Panc1 (cell line): ENCODE measurements at regions not wholly inside any gene's neighbourhood (a gene's known extent, or its start where the extent isn't known, plus 50 kb on each side); places are given as distances from the start of the nearest gene placed in this dataset.

Experiments used
- ATAC-seq: fragments of 200-7000 bp; cut with Tn5 transposase; 2 replicates; pipeline ENCODE4 v1.9.1; 2020; ENCODE audit warnings: mild to moderate bottlenecking, moderate library complexity
- BruUV-seq: library from RNA; stranded (reverse); fragments of 400-500 nt; replicated peaks from 2 replicates; lab custom pipeline; 2021; lab: Mats Ljungman, UMichigan
- CTCF ChIA-PET: fragments of 300-600 bp; sonication (Branson Sonifier 250); formaldehyde crosslinking; loops from one replicate; lab custom pipeline; 2022; ENCODE audit warnings: antibody characterized with exemption; lab: Charles Lee
- POLR2A ChIA-PET: fragments of 300-600 bp; sonication (Branson Sonifier 250); formaldehyde crosslinking; loops from one replicate; lab custom pipeline; 2022; ENCODE audit warnings: antibody characterized with exemption; lab: Charles Lee
- DNase-seq: peaks from one replicate; pipeline ENCODE4 v3.0.0-alpha.2; 2010; ENCODE audit warnings: low read depth, low spot score
- H3K27ac ChIP-seq: 2 replicates; pipeline ENCODE4 v1.5.1; 2011; ENCODE audit warnings: mild to moderate bottlenecking, low read length, inconsistent platforms
- H3K27me3 ChIP-seq: fragments of 200-500 bp; sonication (Bioruptor generic); 2 replicates; pipeline ENCODE4 v1.6.0; 2014; ENCODE audit warnings: low read length, inconsistent platforms; ENCODE audit not compliant: control insufficient read depth, insufficient read depth
- H3K36me3 ChIP-seq: fragments of 200-500 bp; sonication (Bioruptor generic); 2 replicates; pipeline ENCODE4 v1.5.1; 2014; ENCODE audit warnings: inconsistent platforms, mild to moderate bottlenecking, low read length, moderate library complexity; ENCODE audit not compliant: control insufficient read depth, insufficient read depth
- H3K4me1 ChIP-seq: 2 replicates; pipeline ENCODE4 v1.5.1; 2011; ENCODE audit warnings: inconsistent platforms, mild to moderate bottlenecking, low read length, moderate library complexity; ENCODE audit not compliant: control insufficient read depth, insufficient read depth
- H3K4me3 ChIP-seq, 2 experiments: 2 replicates each; pipeline ENCODE4 v1.5.1; 2011 to 2012; ENCODE audit warnings: low read depth in 2 of 2, low read length in 2 of 2, mild to moderate bottlenecking in 2 of 2, inconsistent platforms in 1 of 2, moderate library complexity in 1 of 2
- H3K9me3 ChIP-seq: fragments of 200-500 bp; sonication (Bioruptor generic); 2 replicates; pipeline ENCODE4 v1.5.1; 2014; ENCODE audit warnings: low read depth, mild to moderate bottlenecking, inconsistent platforms, low read length, moderate library complexity; ENCODE audit not compliant: control insufficient read depth, insufficient read depth
- POLR2AphosphoS5 ChIP-seq: IDR thresholded peaks from 2 replicates; pipeline ENCODE4 v1.6.1; 2012; ENCODE audit warnings: mild to moderate bottlenecking, low read depth, low read length, moderate library complexity
- REST ChIP-seq, 2 experiments: IDR thresholded peaks; 2 replicates each; pipeline ENCODE4 v1.6.1; 2011 to 2012; ENCODE audit warnings: low read depth in 2 of 2, control low read depth in 1 of 2, low read length in 1 of 2, mild to moderate bottlenecking in 1 of 2, moderate library complexity in 1 of 2; ENCODE audit not compliant: insufficient read depth in 1 of 2
- SIN3A ChIP-seq: IDR thresholded peaks from 2 replicates; pipeline ENCODE4 v1.6.1; 2012; ENCODE audit warnings: low read depth, mild to moderate bottlenecking, low read length, moderate library complexity, borderline replicate concordance; ENCODE audit not compliant: insufficient read depth
- TCF7L2 ChIP-seq: IDR thresholded peaks from 2 replicates; pipeline ENCODE4 v1.6.1; 2011; ENCODE audit warnings: mild to moderate bottlenecking, low read depth, low read length, inconsistent platforms
- in situ Hi-C: cut with HindIII; loops from 2 replicates; pipeline ENCODE4 v1.10.0; 2016; ENCODE audit warnings: low sequenced_read_pairs, low pct_unique_long_range_greater_than_20kb
- intact Hi-C: fragments of 100-400 bp; cut with micrococcal nuclease; formaldehyde crosslinking; loops from one replicate; pipeline ENCODE4 v1.10.0; 2022; ENCODE audit not compliant: unreplicated experiment
- TF ChIP-seq, protein P1 (sequence below): fragments of 450-650 bp; IDR thresholded peaks from 2 replicates; pipeline ENCODE4 v1.5.1; 2017; ENCODE audit warnings: mild to moderate bottlenecking

- Histone ChIP-seq H3K4me1 (no peaks in the 10 kb centered on the region), H3K27ac (no peak overlapping the region), H3K4me3 (no peak overlapping the region), H3K36me3 (no peaks in the 10 kb centered on the region), H3K27me3 (no peaks in the 10 kb centered on the region), H3K9me3 (no peaks in the 10 kb centered on the region)
- no TSS peak for BruUV-seq
- DNase-seq (no peak), ATAC-seq (no peak)
- intact Hi-C loops (no loop called here), in situ Hi-C loops (no loop called here)
- TF ChIP-seq POLR2AphosphoS5 (no peak), SIN3A (no peak), TCF7L2 (no peak), REST (IDR thresholded peaks at IDR 0.05; ENCODE audit: insufficient read depth in 1 of 2, low read depth in 2 of 2, low read length in 1 of 2) (no peak)
- TF ChIP-seq, protein P1, sequence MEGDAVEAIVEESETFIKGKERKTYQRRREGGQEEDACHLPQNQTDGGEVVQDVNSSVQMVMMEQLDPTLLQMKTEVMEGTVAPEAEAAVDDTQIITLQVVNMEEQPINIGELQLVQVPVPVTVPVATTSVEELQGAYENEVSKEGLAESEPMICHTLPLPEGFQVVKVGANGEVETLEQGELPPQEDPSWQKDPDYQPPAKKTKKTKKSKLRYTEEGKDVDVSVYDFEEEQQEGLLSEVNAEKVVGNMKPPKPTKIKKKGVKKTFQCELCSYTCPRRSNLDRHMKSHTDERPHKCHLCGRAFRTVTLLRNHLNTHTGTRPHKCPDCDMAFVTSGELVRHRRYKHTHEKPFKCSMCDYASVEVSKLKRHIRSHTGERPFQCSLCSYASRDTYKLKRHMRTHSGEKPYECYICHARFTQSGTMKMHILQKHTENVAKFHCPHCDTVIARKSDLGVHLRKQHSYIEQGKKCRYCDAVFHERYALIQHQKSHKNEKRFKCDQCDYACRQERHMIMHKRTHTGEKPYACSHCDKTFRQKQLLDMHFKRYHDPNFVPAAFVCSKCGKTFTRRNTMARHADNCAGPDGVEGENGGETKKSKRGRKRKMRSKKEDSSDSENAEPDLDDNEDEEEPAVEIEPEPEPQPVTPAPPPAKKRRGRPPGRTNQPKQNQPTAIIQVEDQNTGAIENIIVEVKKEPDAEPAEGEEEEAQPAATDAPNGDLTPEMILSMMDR = no peak
- POLR2A ChIA-PET = no interaction called here
- CTCF ChIA-PET = no interaction called here
Observed at GRCh38 chr13:34466301-34466700, 475.8 kb upstream of the NBEA start.

DNA sequence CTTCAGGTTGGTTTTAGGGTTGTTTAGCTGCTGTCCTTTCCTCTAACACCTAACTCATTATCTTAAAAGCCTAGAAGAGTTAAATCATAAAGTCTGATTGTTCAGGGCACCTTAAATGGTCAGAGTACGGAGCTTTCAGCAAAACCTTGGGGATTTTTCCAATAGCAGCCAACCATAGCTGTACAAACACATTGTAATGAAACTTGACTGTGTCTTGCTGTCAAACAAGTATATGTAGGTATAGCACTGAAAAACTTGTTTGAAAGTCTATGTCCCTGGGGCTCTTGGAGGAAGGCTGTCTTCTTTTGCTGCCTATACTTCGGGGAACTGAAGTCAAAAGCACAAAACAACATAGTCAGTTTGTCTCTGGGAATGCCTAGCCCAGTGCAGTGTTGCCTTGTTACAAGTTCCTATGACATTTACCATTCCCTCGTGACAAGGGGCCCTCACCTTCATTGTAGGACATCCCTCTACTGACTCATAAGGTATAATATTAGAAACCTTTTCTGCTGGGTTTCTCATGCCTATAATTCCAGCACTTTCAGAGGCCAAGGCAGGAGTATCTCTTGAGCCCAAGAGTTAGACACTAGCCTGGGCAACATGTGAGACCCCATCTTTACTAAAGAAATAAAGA is 474.5 kb upstream of the NBEA start:
- no peaks in the 10 kb centered on the region for H3K4me1 ChIP-seq
- H3K36me3 ChIP-seq = no peaks in the 10 kb centered on the region
- no TSS peak for BruUV-seq
- TF ChIP-seq POLR2AphosphoS5 = no peak
- no peak for TF ChIP-seq SIN3A
- ATAC-seq = no peak
- intact Hi-C loops = no loop called here
- in situ Hi-C loops = no loop called here
- ChIA-PET CTCF (no interaction called here), POLR2A (no interaction called here)
- H3K27me3 ChIP-seq = no peaks in the 10 kb centered on the region
- no peak for DNase-seq
- H3K9me3 ChIP-seq = no peaks in the 10 kb centered on the region
- no peak overlapping the region for H3K27ac ChIP-seq
- H3K4me3 ChIP-seq = no peak overlapping the region
